GM21367 (cell line): ENCODE measurements at regions not wholly inside any gene's neighbourhood (a gene's known extent, or its start where the extent isn't known, plus 50 kb on each side); places are given as distances from the start of the nearest gene placed in this dataset.
"Not testable (repeated sequence)": the region's sequence is repeated elsewhere in the genome, so short reads cannot be mapped to it uniquely, and the experiment has no call there.

Experiments used
- ATAC-seq: cut with Tn5 transposase; IDR thresholded peaks from one replicate; pipeline ENCODE4 v1.9.1; 2021; ENCODE audit not compliant: unreplicated experiment

- ATAC-seq, result no peak
Measured at GRCh38 chr18:41899535-41899934, 55.5 kb upstream of the PIK3C3 start.

- ATAC-seq, result no peak
Measured at GRCh38 chr18:41893432-41893831, 61.6 kb upstream of the PIK3C3 start.

GRCh38 chr18:41887100-41887499, 67.9 kb upstream of the PIK3C3 start:
- ATAC-seq, result no peak

- no peak for ATAC-seq
Measured at GRCh38 chr18:41886126-41886807, 68.8 kb upstream of the PIK3C3 start.

GRCh38 chr18:41881285-41881684, 73.7 kb upstream of the PIK3C3 start:
- no peak for ATAC-seq

GRCh38 chr18:41879256-41879655, 75.8 kb upstream of the PIK3C3 start:
- ATAC-seq, result no peak

- ATAC-seq, result no peak
Measured at GRCh38 chr18:41875094-41875780, 79.8 kb upstream of the PIK3C3 start.

GRCh38 chr18:41873730-41874129, 81.3 kb upstream of the PIK3C3 start:
- no peak for ATAC-seq

GRCh38 chr18:41872206-41872605, 82.8 kb upstream of the PIK3C3 start:
- ATAC-seq, result no peak

- ATAC-seq, result no peak
Measured at GRCh38 chr18:41871229-41872000, 83.6 kb upstream of the PIK3C3 start.

- ATAC-seq, result no peak
Measured at GRCh38 chr18:41870817-41871216, 84.2 kb upstream of the PIK3C3 start.

GRCh38 chr18:41870191-41870590, 84.8 kb upstream of the PIK3C3 start:
- no peak for ATAC-seq

GRCh38 chr18:41865796-41866195, 89.2 kb upstream of the PIK3C3 start:
- ATAC-seq, result not testable (repeated sequence)

- no peak for ATAC-seq
Measured at GRCh38 chr18:41864216-41864615, 90.8 kb upstream of the PIK3C3 start.

GRCh38 chr18:41862921-41863320, 92.1 kb upstream of the PIK3C3 start:
- no peak for ATAC-seq

- no peak for ATAC-seq
Measured at GRCh38 chr18:41860987-41861386, 94.0 kb upstream of the PIK3C3 start.

GRCh38 chr18:41858761-41859555, 96.1 kb upstream of the PIK3C3 start:
- ATAC-seq, result no peak

- no peak for ATAC-seq
Measured at GRCh38 chr18:41853280-41853679, 101.8 kb upstream of the PIK3C3 start.

- no peak for ATAC-seq
Measured at GRCh38 chr18:41850781-41851180, 104.3 kb upstream of the PIK3C3 start.

GRCh38 chr18:41849632-41850031, 105.4 kb upstream of the PIK3C3 start:
- no peak for ATAC-seq

- no peak for ATAC-seq
Measured at GRCh38 chr18:41845563-41845962, 109.5 kb upstream of the PIK3C3 start.
